HS-5 (cell line): ENCODE measurements at regions not wholly inside any gene's neighbourhood (a gene's known extent, or its start where the extent isn't known, plus 50 kb on each side); places are given as distances from the start of the nearest gene placed in this dataset.
A peak's percentile ranks its signal among the peaks of the same experiment; 100 is the strongest.

ENCODE experiments used
- DNase-seq: peaks from one replicate; pipeline ENCODE4 v3.0.0-alpha.2; 2012; ENCODE audit warnings: low read depth

GRCh38 chr5:89411891-89412290 lies 528.9 kb upstream of the MEF2C start:
- no peak for DNase-seq

GRCh38 chr5:89407054-89407453 lies 524.1 kb upstream of the MEF2C start:
- DNase-seq: no peak

GRCh38 chr5:89401659-89402058 lies 518.7 kb upstream of the MEF2C start:
- no peak for DNase-seq

GRCh38 chr5:89401012-89401411 lies 518.0 kb upstream of the MEF2C start:
- DNase-seq: no peak

GRCh38 chr5:89399548-89399947 lies 516.6 kb upstream of the MEF2C start:
- DNase-seq: no peak

- DNase-seq: peak; percentile 24
Measured at GRCh38 chr5:89397096-89397495, 514.1 kb upstream of the MEF2C start.

- no peak for DNase-seq
Measured at GRCh38 chr5:89396278-89396954, 513.4 kb upstream of the MEF2C start.

- no peak for DNase-seq
Measured at GRCh38 chr5:89395111-89395510, 512.1 kb upstream of the MEF2C start.

- DNase-seq: no peak
Measured at GRCh38 chr5:89388872-89389271, 505.9 kb upstream of the MEF2C start.

GRCh38 chr5:89384391-89384790 lies 501.4 kb upstream of the MEF2C start:
- no peak for DNase-seq

- no peak for DNase-seq
Measured at GRCh38 chr5:89380635-89381034, 497.7 kb upstream of the MEF2C start.

GRCh38 chr5:89377767-89378455 lies 494.9 kb upstream of the MEF2C start:
- DNase-seq: no peak

GRCh38 chr5:89374818-89375521 lies 492.0 kb upstream of the MEF2C start:
- DNase-seq: no peak

- DNase-seq: no peak
Measured at GRCh38 chr5:89374144-89374784, 491.3 kb upstream of the MEF2C start.

GRCh38 chr5:89372176-89372575 lies 489.2 kb upstream of the MEF2C start:
- DNase-seq: no peak

- DNase-seq: no peak
Measured at GRCh38 chr5:89371646-89372045, 488.7 kb upstream of the MEF2C start.

- DNase-seq: no peak
Measured at GRCh38 chr5:89359046-89359445, 476.1 kb upstream of the MEF2C start.

GRCh38 chr5:89353837-89354551 lies 471.0 kb upstream of the MEF2C start:
- no peak for DNase-seq

GRCh38 chr5:89351975-89352374 lies 469.0 kb upstream of the MEF2C start:
- no peak for DNase-seq

GRCh38 chr5:89351222-89351621 lies 468.2 kb upstream of the MEF2C start:
- peak; percentile 56 for DNase-seq

- DNase-seq: no peak
Measured at GRCh38 chr5:89350684-89351083, 467.7 kb upstream of the MEF2C start.
